B cell (primary cell): ENCODE measurements at regions not wholly inside any gene's neighbourhood (a gene's known extent, or its start where the extent isn't known, plus 50 kb on each side); places are given as distances from the start of the nearest gene placed in this dataset.

Source experiments
- ATAC-seq: fragments of 200-7000 bp; cut with Tn5 transposase; one replicate; pipeline ENCODE4 v1.10.0; 2021; ENCODE audit warnings: low read depth, mild to moderate bottlenecking, moderate number of reproducible peaks, moderate library complexity
- CTCF ChIA-PET: fragments of 350-600 bp; sonication (Branson Sonifier 250); formaldehyde crosslinking; loops from one replicate; lab custom pipeline; 2021; ENCODE audit warnings: antibody characterized with exemption, inconsistent platforms; lab: Charles Lee
- POLR2A ChIA-PET: fragments of 350-600 bp; sonication (Branson Sonifier 250); formaldehyde crosslinking; loops from one replicate; lab custom pipeline; 2021; ENCODE audit warnings: antibody characterized with exemption; lab: Charles Lee
- DNase-seq: peaks from one replicate; pipeline ENCODE4 v3.0.0; 2013
- H2AFZ ChIP-seq: 2 replicates; pipeline ENCODE4 v1.6.1; 2012; ENCODE audit warnings: mild to moderate bottlenecking, low read depth, low read length; ENCODE audit not compliant: insufficient read depth, poor library complexity, severe bottlenecking
- H3K27ac ChIP-seq, 2 donors: 1 replicate in 1 of 2; 2 replicates in 1 of 2; pipeline ENCODE4 v1.5.1; 2012 to 2013; ENCODE audit warnings: low read length in 2 of 2, mild to moderate bottlenecking in 2 of 2, moderate library complexity in 1 of 2
- H3K27me3 ChIP-seq, 4 experiments: fragments of 200-600 bp in 1 of 4; sonication (generic) in 1 of 4; replicated peaks in 1 of 4; 1 replicate in 2 of 4; 2 replicates in 2 of 4; pipeline versions ENCODE4 v1.6.1 to v1.7.0; 2013 to 2016; ENCODE audit warnings: low read length in 3 of 4, mild to moderate bottlenecking in 2 of 4, mixed read lengths in 1 of 4, moderate library complexity in 1 of 4; ENCODE audit not compliant: insufficient read depth in 4 of 4, control insufficient read depth in 3 of 4; ENCODE audit errors: control extremely low read depth in 1 of 4
- H3K36me3 ChIP-seq, 2 experiments: replicated peaks in 1 of 2; 1 replicate in 1 of 2; 2 replicates in 1 of 2; pipeline versions ENCODE4 v1.6.1 to v1.7.1; 2013; ENCODE audit warnings: low read length in 1 of 2; ENCODE audit not compliant: insufficient read depth in 2 of 2, control insufficient read depth in 1 of 2; ENCODE audit errors: control extremely low read depth in 1 of 2, extremely low read depth in 1 of 2
- H3K4me1 ChIP-seq, 2 donors: fragments of 200-600 bp in 1 of 2; sonication (generic) in 1 of 2; 1 replicate in 1 of 2; 2 replicates in 1 of 2; pipeline versions ENCODE4 v1.5.1 to v1.6.1; 2013 to 2017; ENCODE audit warnings: low read length in 2 of 2; ENCODE audit not compliant: control insufficient read depth in 2 of 2, insufficient read depth in 2 of 2
- H3K4me2 ChIP-seq: replicated peaks from 2 replicates; pipeline ENCODE3; 2012; ENCODE audit warnings: mild to moderate bottlenecking, low read depth, low read length; ENCODE audit not compliant: poor library complexity, severe bottlenecking
- H3K4me3 ChIP-seq, 5 experiments: fragments of 200-600 bp in 1 of 5; sonication (generic) in 1 of 5; 1 replicate in 3 of 5; 2 replicates in 2 of 5; pipeline versions ENCODE4 v1.5.1 to v1.7.0; 2011 to 2016; ENCODE audit warnings: low read length in 4 of 5, mild to moderate bottlenecking in 4 of 5, low read depth in 2 of 5, control low read depth in 1 of 5, moderate library complexity in 1 of 5; ENCODE audit not compliant: insufficient read depth in 1 of 5; ENCODE audit errors: control extremely low read depth in 1 of 5, extremely low read depth in 1 of 5
- H3K79me2 ChIP-seq: fragments of 200-600 bp; sonication (generic); one replicate; pipeline ENCODE4 v1.6.0; 2016; ENCODE audit warnings: low read length; ENCODE audit not compliant: control insufficient read depth, insufficient read depth
- H3K9ac ChIP-seq: fragments of 200-600 bp; sonication (generic); 2 replicates; pipeline ENCODE4 v1.6.1; 2017; ENCODE audit warnings: mild to moderate bottlenecking, low read length, moderate library complexity
- H3K9me3 ChIP-seq, 3 donors: one replicate each; pipeline versions ENCODE4 v1.6.1 to v1.7.1; 2013; ENCODE audit warnings: low read length in 2 of 3; ENCODE audit not compliant: control insufficient read depth in 2 of 3, insufficient read depth in 1 of 3; ENCODE audit errors: control extremely low read depth in 1 of 3
- H4K20me1 ChIP-seq: 2 replicates; pipeline ENCODE4 v1.6.0; 2012; ENCODE audit warnings: mild to moderate bottlenecking, low read length; ENCODE audit not compliant: insufficient read depth, control insufficient read depth, poor library complexity, severe bottlenecking
- H3K27ac Mint-ChIP-seq: one replicate; pipeline ENCODE4 v1.8.0; 2021; ENCODE audit warnings: mixed read lengths
- H3K27me3 Mint-ChIP-seq: one replicate; pipeline ENCODE4 v1.8.0; 2021; ENCODE audit warnings: mixed read lengths
- H3K4me1 Mint-ChIP-seq: one replicate; pipeline ENCODE4 v1.8.0; 2021; ENCODE audit warnings: mixed read lengths
- H3K4me3 Mint-ChIP-seq: one replicate; pipeline ENCODE4 v1.8.0; 2021; ENCODE audit warnings: mixed read lengths
- H3K9me3 Mint-ChIP-seq: one replicate; pipeline ENCODE4 v1.8.0; 2022; ENCODE audit warnings: mixed read lengths; ENCODE audit not compliant: insufficient read depth
- CTCF ChIP-seq: fragments of 200-600 bp; IDR thresholded peaks from one replicate; pipeline ENCODE4 v1.8.0; 2022; ENCODE audit warnings: antibody characterized with exemption, mild to moderate bottlenecking
- EZH2 ChIP-seq: IDR thresholded peaks from 2 replicates; pipeline ENCODE4 v1.6.1; 2012; ENCODE audit warnings: borderline replicate concordance, low read depth, mild to moderate bottlenecking, moderate library complexity, low read length; ENCODE audit not compliant: insufficient read depth, poor library complexity, severe bottlenecking
- WGBS: methylation state at CpG from one replicate; pipeline ENCODE4 v1.1.5; 2013; ENCODE audit warnings: missing lambda C conversion rate; ENCODE audit not compliant: insufficient coverage; 5-methylcytosine and 5-hydroxymethylcytosine counted together
- intact Hi-C: fragments of 100-400 bp; cut with micrococcal nuclease; formaldehyde crosslinking; loops from one replicate; pipeline ENCODE4 v1.10.0; 2022

- Histone ChIP-seq H3K27me3 (peaks cover 0 to 13% (median 0%) of the 10 kb centered on the region in 4 experiments), H2AFZ (peak overlapping the region; percentile 17), H3K27ac (no peak overlapping the region), H3K4me3 (no peak overlapping the region), H3K4me1 (peaks cover 9 to 11% of the 10 kb centered on the region in 2 donors), H3K36me3 (no peaks in the 10 kb centered on the region), H3K4me2 (peak overlapping the region; percentile 5), H3K9ac (no peak overlapping the region), H3K79me2 (no peaks in the 10 kb centered on the region), H3K9me3 (no peaks in the 10 kb centered on the region), H4K20me1 (no peaks in the 10 kb centered on the region)
- no peak for TF ChIP-seq CTCF
- WGBS, result 20% methylated on average over 3 of the region's 11 CpGs
- intact Hi-C loops, result loop anchor here (1.0 kb wide), 1 partner anchor 108 kb away; no protein-coding TSS in a partner anchor
- H3K27me3 Mint-ChIP-seq, result peaks cover 13% of the 10 kb centered on the region
- ChIA-PET CTCF (interaction anchor here (0.9 to 1.4 kb wide), 5 partner anchors 8 to 506 kb away, joined by 3 read pairs; no protein-coding TSS in a partner anchor), POLR2A (no interaction called here)
- H3K4me1 Mint-ChIP-seq, result peaks cover 8% of the 10 kb centered on the region
- no peaks in the 10 kb centered on the region for H3K9me3 Mint-ChIP-seq
- H3K27ac Mint-ChIP-seq, result no peak overlapping the region
- H3K4me3 Mint-ChIP-seq, result no peak overlapping the region
- ATAC-seq (peak; percentile 51), DNase-seq (peak; percentile 45)
Observed at GRCh38 chr5:154575546-154576428, 97.8 kb upstream of the HAND1 start.

DNA sequence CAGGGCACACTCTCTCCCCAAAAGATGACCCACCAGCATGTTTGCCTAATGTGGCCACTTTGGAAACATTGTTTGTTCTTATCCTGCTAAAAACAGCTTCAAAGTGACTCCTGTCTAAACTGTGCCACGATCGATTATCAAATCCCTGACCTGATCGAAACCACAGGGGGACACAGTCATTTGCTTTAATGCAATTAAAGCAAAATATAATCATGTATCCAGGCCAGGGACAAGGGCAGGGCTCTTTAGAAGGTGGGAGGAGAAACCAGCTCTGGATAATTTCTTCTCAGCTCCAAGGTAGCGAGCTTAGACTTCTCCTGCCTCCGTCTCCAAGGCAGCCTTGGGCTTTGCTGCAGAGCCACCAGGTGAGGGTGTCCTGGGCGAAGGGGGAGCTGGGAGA, 95.0 kb upstream of the HAND1 start:
- Histone ChIP-seq H3K36me3 (no peaks in the 10 kb centered on the region), H3K9me3 (no peaks in the 10 kb centered on the region), H3K9ac (no peak overlapping the region), H3K4me1 (peaks cover 9 to 11% of the 10 kb centered on the region in 2 donors), H3K4me3 (no peak overlapping the region), H3K27ac (no peak overlapping the region), H3K27me3 (peaks cover 0 to 9% (median 0%) of the 10 kb centered on the region in 4 experiments), H4K20me1 (no peaks in the 10 kb centered on the region), H3K79me2 (no peaks in the 10 kb centered on the region), H3K4me2 (no peak overlapping the region), H2AFZ (no peak overlapping the region)
- intact Hi-C loops, result no loop called here
- ChIA-PET CTCF (no interaction called here), POLR2A (no interaction called here)
- Mint-ChIP-seq H3K4me1 (peaks cover 8% of the 10 kb centered on the region), H3K27ac (no peak overlapping the region), H3K4me3 (no peak overlapping the region), H3K9me3 (no peaks in the 10 kb centered on the region), H3K27me3 (peaks cover 17% of the 10 kb centered on the region)
- DNase-seq, result no peak
- WGBS, result 84% methylated on average over 5 of the region's 6 CpGs
- no peak for TF ChIP-seq EZH2
- no peak for TF ChIP-seq CTCF
- no peak for ATAC-seq
